GM23338 (cell line): ENCODE measurements at regions not wholly inside any gene's neighbourhood (a gene's known extent, or its start where the extent isn't known, plus 50 kb on each side); places are given as distances from the start of the nearest gene placed in this dataset.

Experiments used
- ATAC-seq: fragments of 200-7000 bp; cut with Tn5 transposase; 3 replicates; pipeline ENCODE4 v1.9.1; 2020
- DNase-seq: peaks from one replicate; pipeline ENCODE4 v3.0.0-alpha.2; 2015; ENCODE audit warnings: low spot score
- H2AFZ ChIP-seq: fragments of 200-600 bp; sonication (generic); 2 replicates; pipeline ENCODE4 v1.8.0; 2016; ENCODE audit warnings: antibody characterized with exemption, mild to moderate bottlenecking, moderate library complexity
- H3F3A ChIP-seq: fragments of 200-600 bp; sonication (generic); replicated peaks from 2 replicates; pipeline ENCODE4 v1.8.0; 2017; ENCODE audit warnings: antibody characterized with exemption, mixed run types, low read depth
- H3K27ac ChIP-seq: fragments of 200-600 bp; sonication (generic); 2 replicates; pipeline ENCODE4 v1.6.1; 2016; ENCODE audit warnings: low read depth
- H3K27me3 ChIP-seq: fragments of 200-600 bp; sonication (generic); 2 replicates; pipeline ENCODE4 v1.8.0; 2016; ENCODE audit warnings: mild to moderate bottlenecking, mixed run types, moderate library complexity; ENCODE audit not compliant: insufficient read depth
- H3K36me3 ChIP-seq: fragments of 200-600 bp; sonication (generic); 2 replicates; pipeline ENCODE4 v1.8.0; 2016; ENCODE audit warnings: mild to moderate bottlenecking; ENCODE audit not compliant: insufficient read depth
- H3K4me1 ChIP-seq: fragments of 200-600 bp; sonication (generic); 2 replicates; pipeline ENCODE4 v1.8.0; 2016; ENCODE audit warnings: mild to moderate bottlenecking, moderate library complexity; ENCODE audit not compliant: insufficient read depth
- H3K4me2 ChIP-seq: fragments of 200-600 bp; sonication (generic); 2 replicates; pipeline ENCODE4 v1.7.1; 2017; ENCODE audit warnings: mixed run types
- H3K4me3 ChIP-seq: fragments of 200-600 bp; sonication (generic); 2 replicates; pipeline ENCODE4 v1.6.1; 2016; ENCODE audit warnings: mixed run types
- H3K79me2 ChIP-seq: fragments of 200-600 bp; sonication (generic); replicated peaks from 2 replicates; pipeline ENCODE4 v1.8.0; 2017; ENCODE audit warnings: mild to moderate bottlenecking; ENCODE audit not compliant: insufficient read depth
- H3K9me2 ChIP-seq: fragments of 200-600 bp; sonication (generic); 2 replicates; pipeline ENCODE4 v1.8.0; 2017; ENCODE audit not compliant: insufficient read depth
- H4K20me1 ChIP-seq: fragments of 200-600 bp; sonication (generic); replicated peaks from 2 replicates; pipeline ENCODE4 v1.8.0; 2017; ENCODE audit warnings: mild to moderate bottlenecking; ENCODE audit not compliant: insufficient read depth
- H3K27ac Mint-ChIP-seq: 2 replicates; pipeline ENCODE4 v1.8.0; 2020; ENCODE audit warnings: inconsistent platforms, mild to moderate bottlenecking, moderate library complexity, mixed read lengths
- H3K27me3 Mint-ChIP-seq: 3 replicates; pipeline ENCODE4 v1.8.0; 2022; ENCODE audit warnings: low read depth, mild to moderate bottlenecking, moderate library complexity, mixed read lengths, inconsistent platforms; ENCODE audit not compliant: insufficient read depth, poor library complexity
- H3K36me3 Mint-ChIP-seq: 3 replicates; pipeline ENCODE4 v1.8.0; 2021; ENCODE audit warnings: low read depth, mild to moderate bottlenecking, inconsistent platforms, moderate library complexity, mixed read lengths
- H3K4me1 Mint-ChIP-seq: 3 replicates; pipeline ENCODE4 v1.8.0; 2020; ENCODE audit warnings: mild to moderate bottlenecking, inconsistent platforms, mixed read lengths
- H3K4me3 Mint-ChIP-seq: 3 replicates; pipeline ENCODE4 v1.8.0; 2021; ENCODE audit warnings: moderate library complexity, mild to moderate bottlenecking, inconsistent platforms, mixed read lengths
- H3K9me3 Mint-ChIP-seq: 3 replicates; pipeline ENCODE4 v1.8.0; 2020; ENCODE audit warnings: moderate library complexity, mild to moderate bottlenecking, inconsistent platforms, mixed read lengths
- CREB1 ChIP-seq: fragments of 250-450 bp; sonication (Bioruptor Pico); IDR thresholded peaks from 2 replicates; pipeline ENCODE4 v1.5.0; 2020; ENCODE audit warnings: low read depth, mild to moderate bottlenecking, moderate library complexity
- EZH2 ChIP-seq: fragments of 200-600 bp; sonication (generic); IDR thresholded peaks from one replicate; pipeline ENCODE4 v1.8.0; 2017; ENCODE audit warnings: antibody characterized with exemption, mild to moderate bottlenecking, low read depth; ENCODE audit not compliant: unreplicated experiment
- EZH2phosphoT487 ChIP-seq: fragments of 200-600 bp; sonication (generic); IDR thresholded peaks from one replicate; pipeline ENCODE4 v1.8.1; 2018; ENCODE audit warnings: antibody characterized with exemption; ENCODE audit not compliant: unreplicated experiment
- JUNB ChIP-seq: IDR thresholded peaks from one replicate; pipeline ENCODE4 v1.6.1; 2016; ENCODE audit warnings: antibody characterized with exemption; ENCODE audit not compliant: unreplicated experiment
- NANOG ChIP-seq: IDR thresholded peaks from 2 replicates; pipeline ENCODE4 v1.6.1; 2016; ENCODE audit warnings: antibody characterized with exemption, borderline replicate concordance
- POLR2AphosphoS5 ChIP-seq: IDR thresholded peaks from 2 replicates; pipeline ENCODE4 v1.6.1; 2016; ENCODE audit warnings: antibody characterized with exemption, low read depth
- STAT1 ChIP-seq: IDR thresholded peaks from one replicate; pipeline ENCODE4 v1.6.1; 2016; ENCODE audit warnings: antibody characterized with exemption; ENCODE audit not compliant: unreplicated experiment
- ZNF114 ChIP-seq: fragments of 250-450 bp; sonication (Bioruptor Pico); IDR thresholded peaks from 2 replicates; pipeline ENCODE4 v1.5.0; 2020; ENCODE audit warnings: mild to moderate bottlenecking, moderate library complexity
- ZNF331 ChIP-seq: fragments of 250-450 bp; sonication (Bioruptor Pico); IDR thresholded peaks from 2 replicates; pipeline ENCODE4 v1.5.0; 2020; ENCODE audit warnings: low read depth, mild to moderate bottlenecking, moderate library complexity
- ZNF462 ChIP-seq: fragments of 250-450 bp; sonication (Bioruptor Pico); IDR thresholded peaks from 2 replicates; pipeline ENCODE4 v1.5.0; 2020; ENCODE audit warnings: mild to moderate bottlenecking, moderate library complexity
- TF ChIP-seq, protein P1 (sequence below): IDR thresholded peaks from one replicate; pipeline ENCODE4 v1.6.1; 2018; ENCODE audit warnings: antibody characterized with exemption; ENCODE audit not compliant: unreplicated experiment
- TF ChIP-seq, protein P2 (sequence below), 2 experiments: fragments of 200-600 bp in 1 of 2; sonication (generic) in 1 of 2; conservative IDR thresholded peaks; 2 replicates each; pipeline versions ENCODE4 v1.5.1 to v1.6.1; 2016 to 2017; ENCODE audit warnings: antibody characterized with exemption in 2 of 2, low read depth in 2 of 2, mild to moderate bottlenecking in 2 of 2, moderate library complexity in 1 of 2
- TF ChIP-seq, protein P3 (sequence below): IDR thresholded peaks from 2 replicates; pipeline ENCODE4 v1.6.1; 2016; ENCODE audit warnings: antibody characterized with exemption

DNA sequence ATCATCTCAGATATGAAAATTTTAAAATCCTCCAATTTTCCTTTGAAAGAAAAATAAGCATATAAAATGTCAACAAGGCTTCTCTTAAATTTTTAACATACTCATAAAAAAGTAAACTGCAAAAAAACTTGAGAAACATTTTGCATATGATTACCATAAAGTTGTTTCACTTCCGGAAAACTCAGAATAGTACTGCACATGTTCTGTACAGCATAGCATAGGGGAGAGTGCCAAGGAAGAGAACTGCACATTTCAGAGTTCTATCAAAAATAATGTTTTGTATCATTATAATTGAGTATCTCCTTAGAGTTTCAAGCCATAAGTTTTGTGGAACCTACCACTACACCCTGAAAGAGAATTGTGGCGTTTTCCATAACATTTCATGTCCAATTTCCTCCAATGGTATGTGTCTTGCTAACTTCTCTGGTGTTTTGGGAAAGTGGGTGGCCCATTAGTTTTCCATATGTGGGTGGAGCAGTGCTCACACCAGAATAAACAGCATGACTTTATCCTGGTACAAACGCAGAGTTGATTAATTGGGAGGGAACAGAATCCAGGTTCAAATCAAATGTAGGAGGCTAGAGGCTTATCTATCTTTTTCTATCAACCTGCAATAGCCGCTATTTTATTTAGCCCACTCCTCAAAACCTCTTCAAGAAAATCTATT lies 430.9 kb downstream of the LMO4 start:
- DNase-seq (no peak), ATAC-seq (no peak)
- Mint-ChIP-seq H3K4me1 (peaks cover 4% of the 10 kb centered on the region; the same call in 2 of the 3 replicates), H3K27ac (no peak overlapping the region), H3K27me3 (no peaks in the 10 kb centered on the region), H3K9me3 (no peaks in the 10 kb centered on the region; the same call in 2 of the 3 replicates), H3K4me3 (no peak overlapping the region), H3K36me3 (no peaks in the 10 kb centered on the region)
- Histone ChIP-seq H3K9me2 (no peaks in the 10 kb centered on the region), H3K27ac (no peak overlapping the region), H4K20me1 (no peaks in the 10 kb centered on the region), H3K4me3 (no peak overlapping the region), H3F3A (no peaks in the 10 kb centered on the region), H3K4me1 (no peaks in the 10 kb centered on the region), H3K79me2 (no peaks in the 10 kb centered on the region), H3K4me2 (no peak overlapping the region), H3K36me3 (no peaks in the 10 kb centered on the region), H2AFZ (no peak overlapping the region), H3K27me3 (no peaks in the 10 kb centered on the region)
- TF ChIP-seq POLR2AphosphoS5 (no peak), ZNF331 (no peak), EZH2phosphoT487 (no peak), JUNB (no peak), ZNF462 (CRISPR knock-in tag) (no peak), ZNF114 (CRISPR knock-in tag) (no peak), STAT1 (no peak), NANOG (no peak), EZH2 (no peak), CREB1 (CRISPR knock-in tag) (no peak)
- TF ChIP-seq, protein P1, sequence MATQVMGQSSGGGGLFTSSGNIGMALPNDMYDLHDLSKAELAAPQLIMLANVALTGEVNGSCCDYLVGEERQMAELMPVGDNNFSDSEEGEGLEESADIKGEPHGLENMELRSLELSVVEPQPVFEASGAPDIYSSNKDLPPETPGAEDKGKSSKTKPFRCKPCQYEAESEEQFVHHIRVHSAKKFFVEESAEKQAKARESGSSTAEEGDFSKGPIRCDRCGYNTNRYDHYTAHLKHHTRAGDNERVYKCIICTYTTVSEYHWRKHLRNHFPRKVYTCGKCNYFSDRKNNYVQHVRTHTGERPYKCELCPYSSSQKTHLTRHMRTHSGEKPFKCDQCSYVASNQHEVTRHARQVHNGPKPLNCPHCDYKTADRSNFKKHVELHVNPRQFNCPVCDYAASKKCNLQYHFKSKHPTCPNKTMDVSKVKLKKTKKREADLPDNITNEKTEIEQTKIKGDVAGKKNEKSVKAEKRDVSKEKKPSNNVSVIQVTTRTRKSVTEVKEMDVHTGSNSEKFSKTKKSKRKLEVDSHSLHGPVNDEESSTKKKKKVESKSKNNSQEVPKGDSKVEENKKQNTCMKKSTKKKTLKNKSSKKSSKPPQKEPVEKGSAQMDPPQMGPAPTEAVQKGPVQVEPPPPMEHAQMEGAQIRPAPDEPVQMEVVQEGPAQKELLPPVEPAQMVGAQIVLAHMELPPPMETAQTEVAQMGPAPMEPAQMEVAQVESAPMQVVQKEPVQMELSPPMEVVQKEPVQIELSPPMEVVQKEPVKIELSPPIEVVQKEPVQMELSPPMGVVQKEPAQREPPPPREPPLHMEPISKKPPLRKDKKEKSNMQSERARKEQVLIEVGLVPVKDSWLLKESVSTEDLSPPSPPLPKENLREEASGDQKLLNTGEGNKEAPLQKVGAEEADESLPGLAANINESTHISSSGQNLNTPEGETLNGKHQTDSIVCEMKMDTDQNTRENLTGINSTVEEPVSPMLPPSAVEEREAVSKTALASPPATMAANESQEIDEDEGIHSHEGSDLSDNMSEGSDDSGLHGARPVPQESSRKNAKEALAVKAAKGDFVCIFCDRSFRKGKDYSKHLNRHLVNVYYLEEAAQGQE = no peak
- TF ChIP-seq, protein P2, sequence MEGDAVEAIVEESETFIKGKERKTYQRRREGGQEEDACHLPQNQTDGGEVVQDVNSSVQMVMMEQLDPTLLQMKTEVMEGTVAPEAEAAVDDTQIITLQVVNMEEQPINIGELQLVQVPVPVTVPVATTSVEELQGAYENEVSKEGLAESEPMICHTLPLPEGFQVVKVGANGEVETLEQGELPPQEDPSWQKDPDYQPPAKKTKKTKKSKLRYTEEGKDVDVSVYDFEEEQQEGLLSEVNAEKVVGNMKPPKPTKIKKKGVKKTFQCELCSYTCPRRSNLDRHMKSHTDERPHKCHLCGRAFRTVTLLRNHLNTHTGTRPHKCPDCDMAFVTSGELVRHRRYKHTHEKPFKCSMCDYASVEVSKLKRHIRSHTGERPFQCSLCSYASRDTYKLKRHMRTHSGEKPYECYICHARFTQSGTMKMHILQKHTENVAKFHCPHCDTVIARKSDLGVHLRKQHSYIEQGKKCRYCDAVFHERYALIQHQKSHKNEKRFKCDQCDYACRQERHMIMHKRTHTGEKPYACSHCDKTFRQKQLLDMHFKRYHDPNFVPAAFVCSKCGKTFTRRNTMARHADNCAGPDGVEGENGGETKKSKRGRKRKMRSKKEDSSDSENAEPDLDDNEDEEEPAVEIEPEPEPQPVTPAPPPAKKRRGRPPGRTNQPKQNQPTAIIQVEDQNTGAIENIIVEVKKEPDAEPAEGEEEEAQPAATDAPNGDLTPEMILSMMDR (conservative IDR thresholded peaks at IDR 0.05; ENCODE audit: low read depth in 2 of 2) = no peak
- TF ChIP-seq, protein P3, sequence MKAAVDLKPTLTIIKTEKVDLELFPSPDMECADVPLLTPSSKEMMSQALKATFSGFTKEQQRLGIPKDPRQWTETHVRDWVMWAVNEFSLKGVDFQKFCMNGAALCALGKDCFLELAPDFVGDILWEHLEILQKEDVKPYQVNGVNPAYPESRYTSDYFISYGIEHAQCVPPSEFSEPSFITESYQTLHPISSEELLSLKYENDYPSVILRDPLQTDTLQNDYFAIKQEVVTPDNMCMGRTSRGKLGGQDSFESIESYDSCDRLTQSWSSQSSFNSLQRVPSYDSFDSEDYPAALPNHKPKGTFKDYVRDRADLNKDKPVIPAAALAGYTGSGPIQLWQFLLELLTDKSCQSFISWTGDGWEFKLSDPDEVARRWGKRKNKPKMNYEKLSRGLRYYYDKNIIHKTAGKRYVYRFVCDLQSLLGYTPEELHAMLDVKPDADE = no peak
